Activated CD4-positive, alpha-beta T cell treated with anti-CD3 and anti-CD28 coated beads, Interleukin-2, amount 10 ng/mL, durations not matched to agents 7 days and 5 days (primary cell): ENCODE measurements at regions not wholly inside any gene's neighbourhood (a gene's known extent, or its start where the extent isn't known, plus 50 kb on each side); places are given as distances from the start of the nearest gene placed in this dataset.
"Not testable (repeated sequence)": the region's sequence is repeated elsewhere in the genome, so short reads cannot be mapped to it uniquely, and the experiment has no call there.

Source experiments
- CTCF ChIA-PET: fragments of 350-600 bp; sonication (Branson Sonifier 250); formaldehyde crosslinking; loops from one replicate; lab custom pipeline; 2021; ENCODE audit warnings: antibody characterized with exemption; lab: Charles Lee
- POLR2A ChIA-PET: fragments of 350-600 bp; sonication (Branson Sonifier 250); formaldehyde crosslinking; loops from one replicate; lab custom pipeline; 2021; ENCODE audit warnings: antibody characterized with exemption; lab: Charles Lee
- DNase-seq: peaks from one replicate; pipeline ENCODE4 v3.0.0-alpha.2; 2020
- H3K27ac Mint-ChIP-seq: one replicate; pipeline ENCODE4 v1.8.0; 2021; ENCODE audit warnings: mild to moderate bottlenecking, moderate library complexity, mixed read lengths
- H3K27me3 Mint-ChIP-seq: one replicate; pipeline ENCODE4 v1.8.0; 2021; ENCODE audit warnings: mixed read lengths
- H3K36me3 Mint-ChIP-seq: one replicate; pipeline ENCODE4 v1.8.0; 2021; ENCODE audit warnings: low read depth, mixed read lengths
- H3K4me1 Mint-ChIP-seq: one replicate; pipeline ENCODE4 v1.8.0; 2021; ENCODE audit warnings: mixed read lengths
- H3K4me3 Mint-ChIP-seq: one replicate; pipeline ENCODE4 v1.8.0; 2021; ENCODE audit warnings: mild to moderate bottlenecking, moderate library complexity, mixed read lengths
- H3K9me3 Mint-ChIP-seq: one replicate; pipeline ENCODE4 v1.8.0; 2021; ENCODE audit warnings: mixed read lengths

GRCh38 chr3:177795859-177796258, 598.6 kb upstream of the TBL1XR1 start:
- POLR2A ChIA-PET = no interaction called here
- H3K4me3 Mint-ChIP-seq = no peak overlapping the region
- H3K36me3 Mint-ChIP-seq = no peaks in the 10 kb centered on the region

DNA sequence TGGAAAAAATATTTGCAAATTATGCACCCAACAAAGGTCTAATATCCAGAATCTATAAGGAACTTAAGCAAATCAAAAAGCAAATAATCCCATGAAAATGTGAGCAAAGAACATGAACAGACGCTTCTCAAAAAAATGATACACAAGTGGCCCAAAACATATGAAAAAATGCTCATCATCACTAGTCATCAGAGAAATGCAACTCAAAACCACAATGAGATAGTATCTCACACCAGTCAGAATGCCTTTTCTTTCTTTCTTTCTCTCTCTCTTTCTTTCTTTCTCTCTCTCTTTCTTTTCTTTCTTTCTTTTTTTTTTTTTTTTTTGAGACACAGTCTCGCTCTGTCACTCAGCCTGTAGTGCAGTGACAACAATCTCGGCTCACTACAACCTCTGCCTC, 602.9 kb upstream of the TBL1XR1 start:
- POLR2A ChIA-PET, CTCF ChIA-PET, H3K4me3 Mint-ChIP-seq, DNase-seq, H3K36me3 Mint-ChIP-seq, H3K27me3 Mint-ChIP-seq, H3K27ac Mint-ChIP-seq, H3K9me3 Mint-ChIP-seq, H3K4me1 Mint-ChIP-seq: not testable (repeated sequence)

More at GRCh38 chr3:177795859-177796258, 598.6 kb upstream of the TBL1XR1 start:
- peaks cover 5% of the 10 kb centered on the region for H3K9me3 Mint-ChIP-seq
- CTCF ChIA-PET = no interaction called here
- DNase-seq = no peak
- no peaks in the 10 kb centered on the region for H3K27me3 Mint-ChIP-seq
- H3K4me1 Mint-ChIP-seq = peaks cover 10% of the 10 kb centered on the region
- no peak overlapping the region for H3K27ac Mint-ChIP-seq

GRCh38 chr3:177800561-177800960, 603.3 kb upstream of the TBL1XR1 start:
- H3K9me3 Mint-ChIP-seq = no peaks in the 10 kb centered on the region
- no peak overlapping the region for H3K4me3 Mint-ChIP-seq
- peaks cover 10% of the 10 kb centered on the region for H3K4me1 Mint-ChIP-seq
- no peaks in the 10 kb centered on the region for H3K36me3 Mint-ChIP-seq
- no peak overlapping the region for H3K27ac Mint-ChIP-seq
- POLR2A ChIA-PET = no interaction called here
- no peaks in the 10 kb centered on the region for H3K27me3 Mint-ChIP-seq
- no peak for DNase-seq
- CTCF ChIA-PET = no interaction called here

DNA sequence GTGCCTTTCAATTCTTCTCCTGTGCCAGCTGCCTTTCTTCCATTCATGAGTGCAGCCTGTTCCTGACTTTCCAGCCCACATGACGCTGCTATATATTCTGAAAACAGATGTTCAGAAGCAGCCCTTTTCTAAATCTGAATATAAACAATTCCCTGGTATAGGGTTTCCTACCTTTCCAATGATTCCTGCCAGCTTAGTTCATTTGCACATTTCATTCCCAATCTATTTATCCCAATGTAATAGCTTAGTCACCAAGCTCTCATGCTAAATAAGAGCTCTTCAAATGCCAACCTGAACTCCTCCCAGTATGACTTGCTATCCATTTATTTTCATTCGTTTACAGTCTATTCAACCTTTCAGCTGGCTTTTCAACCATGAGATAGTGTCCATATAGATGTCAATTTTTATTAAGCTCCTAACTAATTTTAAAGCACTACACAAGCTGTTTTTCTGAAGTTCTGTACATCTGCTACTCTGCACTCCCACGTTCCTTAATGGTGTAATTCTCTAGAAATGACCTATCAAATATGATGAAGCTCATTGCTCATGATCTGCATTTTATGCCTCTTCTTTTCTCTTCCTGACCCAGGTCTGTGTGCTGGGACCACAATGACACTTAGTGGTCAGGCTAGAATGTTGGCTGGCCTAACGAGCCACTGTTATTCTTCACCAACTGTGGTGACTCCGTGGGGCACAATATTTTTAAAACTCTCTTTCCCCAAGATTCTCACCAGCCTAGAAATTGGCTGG, 605.0 kb upstream of the TBL1XR1 start:
- Mint-ChIP-seq H3K36me3 (no peaks in the 10 kb centered on the region), H3K9me3 (no peaks in the 10 kb centered on the region), H3K4me3 (no peak overlapping the region), H3K27me3 (no peaks in the 10 kb centered on the region), H3K27ac (no peak overlapping the region), H3K4me1 (peaks cover 8% of the 10 kb centered on the region)
- POLR2A ChIA-PET = no interaction called here
- no peak for DNase-seq
- CTCF ChIA-PET = interaction anchor here (0.6 to 0.9 kb wide), 4 partner anchors 23 to 1052 kb away, joined by 3 to 5 read pairs (median 4); no protein-coding TSS in a partner anchor

- Mint-ChIP-seq H3K4me1 (peaks cover 8% of the 10 kb centered on the region), H3K27ac (no peak overlapping the region), H3K36me3 (no peaks in the 10 kb centered on the region), H3K9me3 (no peaks in the 10 kb centered on the region), H3K4me3 (no peak overlapping the region), H3K27me3 (no peaks in the 10 kb centered on the region)
- DNase-seq = no peak
- ChIA-PET POLR2A (no interaction called here), CTCF (interaction anchor here (0.6 kb wide), 1 partner anchor 13 kb away, joined by 3 read pairs; no protein-coding TSS in a partner anchor)
These were observed 606.2 kb upstream of the TBL1XR1 start for GRCh38 chr3:177803500-177803899.

- peaks cover 8% of the 10 kb centered on the region for H3K4me1 Mint-ChIP-seq
- no peaks in the 10 kb centered on the region for H3K36me3 Mint-ChIP-seq
- DNase-seq = no peak
- H3K27me3 Mint-ChIP-seq = no peaks in the 10 kb centered on the region
- CTCF ChIA-PET = no interaction called here
- POLR2A ChIA-PET = no interaction called here
- H3K9me3 Mint-ChIP-seq = no peaks in the 10 kb centered on the region
- no peak overlapping the region for H3K27ac Mint-ChIP-seq
- no peak overlapping the region for H3K4me3 Mint-ChIP-seq
These were observed 606.8 kb upstream of the TBL1XR1 start for GRCh38 chr3:177804032-177804431.

DNA sequence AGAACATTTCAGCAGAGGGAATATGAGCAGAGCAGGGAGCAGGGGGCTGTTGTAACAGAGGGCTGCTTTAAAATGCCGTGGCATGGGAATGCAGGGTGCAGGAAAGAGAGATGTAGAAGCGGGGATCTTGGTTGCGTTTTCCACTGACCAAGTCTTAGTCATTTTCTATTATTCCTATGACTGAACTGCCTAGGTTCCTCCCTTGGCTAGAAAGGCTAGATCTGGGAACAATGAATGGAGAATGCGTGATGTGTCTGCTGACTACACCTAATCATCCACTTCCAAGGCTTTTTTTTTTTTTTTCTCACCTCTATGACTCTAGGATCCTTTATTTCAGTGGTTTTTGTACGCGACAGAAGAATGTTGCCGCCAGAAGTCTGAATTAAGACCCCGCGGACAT, 607.4 kb upstream of the TBL1XR1 start:
- no peak for DNase-seq
- ChIA-PET CTCF (no interaction called here), POLR2A (no interaction called here)
- Mint-ChIP-seq H3K4me3 (no peak overlapping the region), H3K27me3 (no peaks in the 10 kb centered on the region), H3K27ac (no peak overlapping the region), H3K36me3 (no peaks in the 10 kb centered on the region), H3K9me3 (no peaks in the 10 kb centered on the region), H3K4me1 (peaks cover 7% of the 10 kb centered on the region)

- ChIA-PET CTCF (no interaction called here), POLR2A (no interaction called here)
- Mint-ChIP-seq H3K36me3 (no peaks in the 10 kb centered on the region), H3K27me3 (no peaks in the 10 kb centered on the region), H3K9me3 (no peaks in the 10 kb centered on the region), H3K4me3 (no peak overlapping the region), H3K27ac (no peak overlapping the region), H3K4me1 (peaks cover 8% of the 10 kb centered on the region)
- no peak for DNase-seq
These were observed 610.0 kb upstream of the TBL1XR1 start for GRCh38 chr3:177807150-177807875.

GRCh38 chr3:177808928-177809478, 611.7 kb upstream of the TBL1XR1 start:
- H3K27ac Mint-ChIP-seq, H3K36me3 Mint-ChIP-seq, CTCF ChIA-PET, H3K4me3 Mint-ChIP-seq, H3K9me3 Mint-ChIP-seq, POLR2A ChIA-PET, DNase-seq, H3K27me3 Mint-ChIP-seq, H3K4me1 Mint-ChIP-seq: not testable (repeated sequence)

DNA sequence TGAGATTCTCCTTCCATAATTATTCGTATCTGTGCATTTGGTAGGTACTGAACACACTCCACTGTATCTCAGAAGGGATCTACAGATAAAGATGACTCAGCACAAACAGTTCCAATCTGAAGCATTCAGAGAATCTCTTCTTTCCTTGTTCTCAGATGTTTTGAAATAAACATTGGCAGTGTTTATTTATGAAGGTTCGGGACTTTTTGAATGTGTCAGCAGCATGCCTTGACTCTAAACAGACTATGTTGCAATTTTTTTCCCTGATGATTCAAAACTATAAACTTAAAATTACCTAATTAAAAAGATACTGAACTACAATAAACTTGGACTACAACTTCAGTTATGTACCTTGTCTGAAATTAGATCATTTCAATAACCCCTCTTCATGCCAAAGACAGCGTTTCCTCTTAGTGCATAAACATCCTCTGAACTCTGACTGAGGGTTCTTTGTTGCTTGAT, 612.9 kb upstream of the TBL1XR1 start:
- POLR2A ChIA-PET = no interaction called here
- no peak overlapping the region for H3K27ac Mint-ChIP-seq
- CTCF ChIA-PET = no interaction called here

DNA sequence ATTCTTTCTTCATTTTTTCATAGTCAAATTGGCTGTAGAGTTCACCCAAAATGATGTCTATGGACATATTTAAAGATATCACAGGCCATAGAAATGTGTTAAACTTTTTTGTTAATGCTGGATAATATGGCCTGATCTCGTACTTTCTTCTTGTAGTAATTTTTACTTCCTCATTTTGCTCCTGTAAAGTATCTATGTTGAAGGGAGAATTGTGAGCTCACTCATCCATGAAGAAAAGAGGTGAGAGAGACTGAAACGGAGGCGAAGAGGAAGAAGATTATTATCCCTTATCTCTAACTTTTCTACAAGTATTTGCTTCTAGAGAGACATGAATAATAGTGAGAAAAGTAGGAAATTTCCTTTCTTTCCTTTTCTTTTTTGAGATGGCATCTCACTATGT, 613.8 kb upstream of the TBL1XR1 start:
- ChIA-PET POLR2A (no interaction called here), CTCF (interaction anchor here (1.5 kb wide), 1 partner anchor 13 kb away, joined by 5 read pairs; no protein-coding TSS in a partner anchor)
- no peaks in the 10 kb centered on the region for H3K36me3 Mint-ChIP-seq
- H3K4me1 Mint-ChIP-seq = peaks cover 8% of the 10 kb centered on the region
- no peak overlapping the region for H3K27ac Mint-ChIP-seq
- no peak overlapping the region for H3K4me3 Mint-ChIP-seq
- no peaks in the 10 kb centered on the region for H3K27me3 Mint-ChIP-seq
- no peak for DNase-seq
- H3K9me3 Mint-ChIP-seq = no peaks in the 10 kb centered on the region

More for the DNA sequence above, 612.9 kb upstream of the TBL1XR1 start:
- H3K36me3 Mint-ChIP-seq = no peaks in the 10 kb centered on the region
- H3K9me3 Mint-ChIP-seq = no peaks in the 10 kb centered on the region
- DNase-seq = no peak
- H3K4me1 Mint-ChIP-seq = peaks cover 8% of the 10 kb centered on the region
- no peaks in the 10 kb centered on the region for H3K27me3 Mint-ChIP-seq
- no peak overlapping the region for H3K4me3 Mint-ChIP-seq

DNA sequence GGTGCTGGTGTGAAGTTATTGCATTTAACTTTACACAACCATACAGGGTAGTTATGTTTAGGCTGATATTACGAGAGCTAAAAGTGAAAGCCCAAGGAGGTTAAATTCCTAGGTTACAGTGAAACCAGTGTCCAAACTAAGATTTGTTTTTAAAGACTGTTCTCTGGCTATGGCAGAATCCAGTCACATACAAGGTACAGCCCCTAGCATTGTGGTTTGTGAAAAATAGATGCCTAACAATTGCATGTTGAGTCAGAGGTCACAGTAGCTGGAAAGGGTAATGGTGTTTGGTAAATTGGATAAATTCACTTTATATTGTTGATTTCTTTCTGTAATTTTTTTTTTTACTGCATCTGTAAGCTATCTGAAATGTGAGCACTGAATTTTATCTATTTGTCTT, 614.6 kb upstream of the TBL1XR1 start:
- no peaks in the 10 kb centered on the region for H3K9me3 Mint-ChIP-seq
- no peak overlapping the region for H3K27ac Mint-ChIP-seq
- ChIA-PET POLR2A (no interaction called here), CTCF (interaction anchor here (1.5 kb wide), 1 partner anchor 12 kb away, joined by 5 read pairs; no protein-coding TSS in a partner anchor)
- no peaks in the 10 kb centered on the region for H3K27me3 Mint-ChIP-seq
- no peak overlapping the region for H3K4me3 Mint-ChIP-seq
- no peaks in the 10 kb centered on the region for H3K36me3 Mint-ChIP-seq
- H3K4me1 Mint-ChIP-seq = peaks cover 8% of the 10 kb centered on the region
- no peak for DNase-seq

DNA sequence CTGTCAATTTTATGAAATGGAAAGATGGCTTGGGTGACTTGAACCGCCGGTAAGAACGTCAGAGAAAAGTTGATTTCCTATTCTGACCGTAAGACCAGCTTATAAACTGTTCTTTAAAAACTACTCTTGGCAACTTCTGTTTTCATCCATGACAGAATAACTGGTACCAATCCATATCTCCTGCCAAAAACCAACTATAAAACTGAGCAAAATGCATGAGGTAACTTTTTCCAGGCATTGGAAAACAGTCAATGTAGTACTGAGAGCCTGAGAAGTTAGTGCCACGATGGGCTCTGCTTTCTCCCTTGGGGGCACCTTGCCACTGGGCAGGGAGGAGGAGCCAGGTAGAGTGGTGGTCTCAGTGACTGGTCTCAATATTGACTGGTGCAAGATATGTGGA, 615.2 kb upstream of the TBL1XR1 start:
- H3K9me3 Mint-ChIP-seq = no peaks in the 10 kb centered on the region
- no peak overlapping the region for H3K27ac Mint-ChIP-seq
- H3K4me1 Mint-ChIP-seq = peaks cover 8% of the 10 kb centered on the region
- H3K36me3 Mint-ChIP-seq = no peaks in the 10 kb centered on the region
- no peak for DNase-seq
- ChIA-PET POLR2A (no interaction called here), CTCF (interaction anchor here (1.5 kb wide), 1 partner anchor 12 kb away, joined by 5 read pairs; no protein-coding TSS in a partner anchor)
- no peak overlapping the region for H3K4me3 Mint-ChIP-seq
- H3K27me3 Mint-ChIP-seq = no peaks in the 10 kb centered on the region
